ENCODE measurements at regions not wholly inside any gene's neighbourhood (a gene's known extent, or its start where the extent isn't known, plus 50 kb on each side); places are given as distances from the start of the nearest gene placed in this dataset.

DNA sequence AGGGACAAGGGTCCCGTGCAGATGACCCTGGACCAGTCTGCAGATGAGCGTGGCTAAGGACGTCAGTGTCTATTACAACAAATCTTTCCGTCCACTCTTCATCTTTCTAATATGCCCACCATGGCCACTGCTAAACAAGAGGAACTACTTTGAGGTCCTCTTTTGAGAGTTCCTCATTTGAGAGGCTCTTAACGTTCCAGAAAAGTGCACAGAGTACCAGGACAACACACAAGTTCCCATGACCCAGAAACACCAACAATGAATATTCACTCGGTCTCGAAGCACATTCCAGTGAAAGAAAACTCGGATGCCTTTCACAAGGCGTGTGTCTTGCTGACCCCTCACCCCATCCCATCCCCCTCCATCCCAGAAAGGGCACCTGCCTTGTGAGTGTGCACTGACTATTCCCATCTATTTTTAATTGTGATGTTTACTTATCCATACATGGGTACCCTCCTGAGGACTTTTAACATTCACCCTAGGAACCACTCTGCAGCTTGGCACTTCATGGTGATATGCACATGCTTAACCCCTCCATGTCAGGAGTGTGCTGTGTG is 157.0 kb downstream of the SHANK2 start:
- intact Hi-C loops (cut with micrococcal nuclease): no loop called here
- Histone ChIP-seq H3K4me3 (ENCODE audit: low read length) (no peak overlapping the region), H3K27ac (ENCODE audit: low read length) (no peak overlapping the region), H3K79me2 (ENCODE audit: low read length) (no peaks in the 10 kb centered on the region), H3K9me2 (replicated peaks; ENCODE audit: low read length) (no peaks in the 10 kb centered on the region), H3K27me3 (ENCODE audit: low read length) (no peaks in the 10 kb centered on the region), H3F3A (ENCODE audit: low read length, unreplicated experiment) (no peaks in the 10 kb centered on the region), H3K9ac (ENCODE audit: low read length) (no peak overlapping the region), H4K20me1 (ENCODE audit: low read length) (no peaks in the 10 kb centered on the region), H3K4me2 (ENCODE audit: low read length) (no peak overlapping the region), H3K4me1 (ENCODE audit: insufficient read depth, low read length) (peaks cover 19% of the 10 kb centered on the region), H3K9me3 (ENCODE audit: low read length) (no peaks in the 10 kb centered on the region), H3K36me3 (ENCODE audit: low read depth, low read length) (peaks cover 4% of the 10 kb centered on the region; the same call in 1 of the 2 replicates), H2AFZ (ENCODE audit: low read length) (no peak overlapping the region)
- DNase-seq: no peak
- BruUV-seq (replicated peaks): no TSS peak
- ChIA-PET CTCF (no interaction called here), POLR2A (ENCODE audit: unreplicated experiment) (no interaction called here)
- no peak for ATAC-seq
- TF ChIP-seq, protein P1, sequence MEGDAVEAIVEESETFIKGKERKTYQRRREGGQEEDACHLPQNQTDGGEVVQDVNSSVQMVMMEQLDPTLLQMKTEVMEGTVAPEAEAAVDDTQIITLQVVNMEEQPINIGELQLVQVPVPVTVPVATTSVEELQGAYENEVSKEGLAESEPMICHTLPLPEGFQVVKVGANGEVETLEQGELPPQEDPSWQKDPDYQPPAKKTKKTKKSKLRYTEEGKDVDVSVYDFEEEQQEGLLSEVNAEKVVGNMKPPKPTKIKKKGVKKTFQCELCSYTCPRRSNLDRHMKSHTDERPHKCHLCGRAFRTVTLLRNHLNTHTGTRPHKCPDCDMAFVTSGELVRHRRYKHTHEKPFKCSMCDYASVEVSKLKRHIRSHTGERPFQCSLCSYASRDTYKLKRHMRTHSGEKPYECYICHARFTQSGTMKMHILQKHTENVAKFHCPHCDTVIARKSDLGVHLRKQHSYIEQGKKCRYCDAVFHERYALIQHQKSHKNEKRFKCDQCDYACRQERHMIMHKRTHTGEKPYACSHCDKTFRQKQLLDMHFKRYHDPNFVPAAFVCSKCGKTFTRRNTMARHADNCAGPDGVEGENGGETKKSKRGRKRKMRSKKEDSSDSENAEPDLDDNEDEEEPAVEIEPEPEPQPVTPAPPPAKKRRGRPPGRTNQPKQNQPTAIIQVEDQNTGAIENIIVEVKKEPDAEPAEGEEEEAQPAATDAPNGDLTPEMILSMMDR (conservative IDR thresholded peaks at IDR 0.05; ENCODE audit: low read depth, low read length): no peak
- TF ChIP-seq EZH2phosphoT487 (IDR thresholded peaks at IDR 0.05; ENCODE audit: borderline replicate concordance, low read length): no peak
- TF ChIP-seq EZH2 (IDR thresholded peaks at IDR 0.05; ENCODE audit: low read length, unreplicated experiment): no peak

DNA sequence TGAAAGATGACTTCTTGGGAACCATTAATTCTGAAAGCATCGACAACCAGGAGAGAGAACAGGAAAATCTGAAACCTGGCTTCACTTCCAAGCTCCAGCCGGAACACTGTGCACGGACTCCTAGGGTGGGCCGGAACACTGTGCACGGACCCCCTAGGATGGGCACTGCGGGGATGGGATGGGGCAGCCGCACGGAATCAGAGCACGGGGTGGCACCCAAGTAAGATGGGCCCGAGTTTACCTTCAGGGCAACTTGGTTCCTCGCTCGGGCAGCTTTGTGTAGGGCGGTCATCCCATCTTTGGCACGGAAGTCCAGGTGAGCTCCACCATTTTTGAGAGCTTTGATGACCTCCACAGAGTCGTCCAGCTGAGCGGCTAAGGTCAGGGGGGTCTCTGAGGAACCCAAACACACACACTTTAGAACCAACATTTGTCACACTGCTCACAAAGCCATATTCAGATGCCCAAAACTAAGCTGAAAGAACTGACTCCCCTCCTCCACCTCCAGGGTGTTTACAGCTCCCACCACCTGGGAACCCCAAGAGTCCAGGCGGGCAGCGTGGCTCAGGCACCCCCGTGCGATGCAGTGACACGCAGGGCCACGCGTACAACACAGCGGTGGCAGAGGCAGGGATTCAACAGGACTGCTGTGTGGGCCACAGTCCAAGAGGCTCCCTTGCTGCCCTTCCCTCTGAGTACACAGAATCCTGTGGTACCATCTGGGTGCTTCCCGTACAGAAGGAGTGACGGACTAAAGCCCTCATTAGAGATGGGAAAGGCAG is 157.9 kb downstream of the SHANK2 start:
- H3K79me2 ChIP-seq (ENCODE audit: low read length): no peaks in the 10 kb centered on the region
- H3K9ac ChIP-seq (ENCODE audit: low read length): no peak overlapping the region
- no peaks in the 10 kb centered on the region for H4K20me1 ChIP-seq (ENCODE audit: low read length)
- no TSS peak for BruUV-seq (replicated peaks)
- DNase-seq: no peak
- H3K27ac ChIP-seq (ENCODE audit: low read length): no peak overlapping the region
- POLR2A ChIA-PET (ENCODE audit: unreplicated experiment): no interaction called here
- H3K9me2 ChIP-seq (replicated peaks; ENCODE audit: low read length): no peaks in the 10 kb centered on the region
- intact Hi-C loops (cut with micrococcal nuclease): no loop called here
- H2AFZ ChIP-seq (ENCODE audit: low read length): no peak overlapping the region
- H3K9me3 ChIP-seq (ENCODE audit: low read length): no peaks in the 10 kb centered on the region
- H3K4me1 ChIP-seq (ENCODE audit: insufficient read depth, low read length): peaks cover 19% of the 10 kb centered on the region
- H3K36me3 ChIP-seq (ENCODE audit: low read depth, low read length): peaks cover 6% of the 10 kb centered on the region; the same call in 1 of the 2 replicates
- H3F3A ChIP-seq (ENCODE audit: low read length, unreplicated experiment): no peaks in the 10 kb centered on the region
- H3K4me2 ChIP-seq (ENCODE audit: low read length): no peak overlapping the region
- no peak for TF ChIP-seq EZH2phosphoT487 (IDR thresholded peaks at IDR 0.05; ENCODE audit: borderline replicate concordance, low read length)
- TF ChIP-seq, protein P1 (conservative IDR thresholded peaks at IDR 0.05; ENCODE audit: low read depth, low read length): no peak
- TF ChIP-seq EZH2 (IDR thresholded peaks at IDR 0.05; ENCODE audit: low read length, unreplicated experiment): no peak
- CTCF ChIA-PET: no interaction called here
- no peak overlapping the region for H3K4me3 ChIP-seq (ENCODE audit: low read length)
- no peaks in the 10 kb centered on the region for H3K27me3 ChIP-seq (ENCODE audit: low read length)
- ATAC-seq: no peak

DNA sequence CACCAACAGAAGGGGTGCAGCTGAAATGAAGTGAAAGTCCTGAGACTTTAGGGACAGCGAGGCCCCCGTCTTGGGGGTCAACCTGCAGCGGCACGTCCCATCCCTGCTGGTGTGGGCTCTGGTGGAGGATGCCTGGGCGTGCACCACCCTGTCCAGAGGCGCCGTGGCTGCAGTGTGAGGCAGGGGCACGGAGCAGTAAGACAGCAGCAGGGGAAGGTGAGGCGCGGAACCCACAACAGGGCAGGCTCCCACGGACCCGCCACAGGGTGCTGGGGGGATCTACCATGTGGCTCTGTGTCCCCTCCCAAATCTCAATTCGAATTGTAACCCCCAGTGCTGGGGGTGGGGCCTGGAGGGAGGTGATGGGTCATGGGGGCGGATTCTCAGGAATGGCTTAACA is 158.6 kb downstream of the SHANK2 start:
- intact Hi-C loops (cut with micrococcal nuclease): no loop called here
- H3K4me1 ChIP-seq (ENCODE audit: insufficient read depth, low read length): peaks cover 19% of the 10 kb centered on the region
- H3K9me3 ChIP-seq (ENCODE audit: low read length): no peaks in the 10 kb centered on the region
- H3K4me2 ChIP-seq (ENCODE audit: low read length): no peak overlapping the region
- H3K36me3 ChIP-seq (ENCODE audit: low read depth, low read length): peaks cover 8% of the 10 kb centered on the region; the same call in 1 of the 2 replicates
- H3F3A ChIP-seq (ENCODE audit: low read length, unreplicated experiment): no peaks in the 10 kb centered on the region
- ATAC-seq (no peak), DNase-seq (no peak)
- H3K9ac ChIP-seq (ENCODE audit: low read length): no peak overlapping the region
- H2AFZ ChIP-seq (ENCODE audit: low read length): no peak overlapping the region
- no TSS peak for BruUV-seq (replicated peaks)
- no peak for TF ChIP-seq EZH2phosphoT487 (IDR thresholded peaks at IDR 0.05; ENCODE audit: borderline replicate concordance, low read length)
- TF ChIP-seq, protein P1 (conservative IDR thresholded peaks at IDR 0.05; ENCODE audit: low read depth, low read length): no peak
- no peak for TF ChIP-seq EZH2 (IDR thresholded peaks at IDR 0.05; ENCODE audit: low read length, unreplicated experiment)
- H3K27me3 ChIP-seq (ENCODE audit: low read length): no peaks in the 10 kb centered on the region
- H3K79me2 ChIP-seq (ENCODE audit: low read length): no peaks in the 10 kb centered on the region
- no peak overlapping the region for H3K27ac ChIP-seq (ENCODE audit: low read length)
- CTCF ChIA-PET: no interaction called here
- no peaks in the 10 kb centered on the region for H3K9me2 ChIP-seq (replicated peaks; ENCODE audit: low read length)
- POLR2A ChIA-PET (ENCODE audit: unreplicated experiment): no interaction called here
- H3K4me3 ChIP-seq (ENCODE audit: low read length): no peak overlapping the region
- no peaks in the 10 kb centered on the region for H4K20me1 ChIP-seq (ENCODE audit: low read length)
